Neural cell (in vitro differentiated cells): ENCODE measurements at regions not wholly inside any gene's neighbourhood (a gene's known extent, or its start where the extent isn't known, plus 50 kb on each side); places are given as distances from the start of the nearest gene placed in this dataset.

Experiments
- CTCF ChIP-seq: fragments of 450-650 bp; IDR thresholded peaks from 2 replicates; pipeline ENCODE4 v1.5.1; 2014; ENCODE audit warnings: antibody characterized with exemption, mild to moderate bottlenecking, moderate library complexity; ENCODE audit not compliant: poor library complexity, severe bottlenecking
- EP300 ChIP-seq: fragments of 450-650 bp; conservative IDR thresholded peaks from 2 replicates; pipeline ENCODE4 v1.6.1; 2014; ENCODE audit warnings: antibody characterized with exemption, mild to moderate bottlenecking, moderate library complexity; ENCODE audit not compliant: poor library complexity, severe bottlenecking
- EZH2 ChIP-seq: fragments of 200-600, 300-800 bp; shearing (Covaris generic), sonication (generic); IDR thresholded peaks from 2 replicates; pipeline ENCODE4 v1.6.1; 2014; ENCODE audit warnings: antibody characterized with exemption, low read length, borderline replicate concordance, mild to moderate bottlenecking; ENCODE audit not compliant: insufficient read depth, poor library complexity, severe bottlenecking
- MXI1 ChIP-seq: fragments of 450-650 bp; conservative IDR thresholded peaks from 2 replicates; pipeline ENCODE4 v1.6.1; 2014; ENCODE audit warnings: antibody characterized with exemption, mild to moderate bottlenecking; ENCODE audit not compliant: poor library complexity, severe bottlenecking

- TF ChIP-seq CTCF (no peak), EZH2 (no peak), MXI1 (no peak), EP300 (no peak)
Observed at GRCh38 chr13:44801990-44802389, 187.3 kb downstream of the NUFIP1 start.
